ENCODE measurements at regions not wholly inside any gene's neighbourhood (a gene's known extent, or its start where the extent isn't known, plus 50 kb on each side); places are given as distances from the start of the nearest gene placed in this dataset.
"Not testable (repeated sequence)": the region's sequence is repeated elsewhere in the genome, so short reads cannot be mapped to it uniquely, and the experiment has no call there.

GRCh38 chr15:83335542-83335941, 51.1 kb upstream of the BNC1 start:
- DNase-seq: not testable (repeated sequence)

GRCh38 chr15:83339396-83339795, 54.9 kb upstream of the BNC1 start:
- no peak for DNase-seq

- no peak for DNase-seq
These were observed 55.6 kb upstream of the BNC1 start for GRCh38 chr15:83340087-83340486.

- no peak for DNase-seq
These were observed 61.9 kb upstream of the BNC1 start for GRCh38 chr15:83346342-83346741.

GRCh38 chr15:83352119-83352518, 67.7 kb upstream of the BNC1 start:
- DNase-seq: no peak

- no peak for DNase-seq
These were observed 72.3 kb upstream of the BNC1 start for GRCh38 chr15:83356501-83357399.

GRCh38 chr15:83358972-83359564, 74.6 kb upstream of the BNC1 start:
- DNase-seq: no peak

GRCh38 chr15:83362706-83363105, 78.2 kb upstream of the BNC1 start:
- no peak for DNase-seq

GRCh38 chr15:83364501-83364900, 80.0 kb upstream of the BNC1 start:
- no peak for DNase-seq

GRCh38 chr15:83365370-83365938, 81.0 kb upstream of the BNC1 start:
- peak; percentile 72 for DNase-seq

GRCh38 chr15:83372434-83372891, 74.7 kb upstream of the SH3GL3 start:
- DNase-seq: no peak

GRCh38 chr15:83378921-83379578, 68.1 kb upstream of the SH3GL3 start:
- no peak for DNase-seq

- no peak for DNase-seq
These were observed 67.6 kb upstream of the SH3GL3 start for GRCh38 chr15:83379579-83379959.

- no peak for DNase-seq
These were observed 67.1 kb upstream of the SH3GL3 start for GRCh38 chr15:83380059-83380458.

GRCh38 chr15:83380682-83381081, 66.5 kb upstream of the SH3GL3 start:
- DNase-seq: peak; percentile 25

GRCh38 chr15:83383608-83384139, 63.5 kb upstream of the SH3GL3 start:
- not testable (repeated sequence) for DNase-seq

GRCh38 chr15:83396101-83396500, 51.0 kb upstream of the SH3GL3 start:
- DNase-seq: no peak
